Embryonic facial prominence (tissue), 1 donor: ENCODE measurements at regions not wholly inside any gene's neighbourhood (a gene's known extent, or its start where the extent isn't known, plus 50 kb on each side); places are given as distances from the start of the nearest gene placed in this dataset.

Experiments used
- DNase-seq: peaks from one replicate; pipeline ENCODE4 v3.0.0-alpha.2; 2016; ENCODE audit errors: extremely low spot score

- DNase-seq, result no peak
Observed at GRCh38 chr16:86977076-86977676, 340.0 kb downstream of the C16orf95 start.

- DNase-seq, result no peak
Observed at GRCh38 chr16:86978445-86979030, 338.7 kb downstream of the C16orf95 start.

GRCh38 chr16:86979061-86979460, 338.1 kb downstream of the C16orf95 start:
- no peak for DNase-seq

GRCh38 chr16:86979984-86980553, 337.1 kb downstream of the C16orf95 start:
- no peak for DNase-seq

GRCh38 chr16:86980644-86981043, 336.5 kb downstream of the C16orf95 start:
- DNase-seq, result no peak

GRCh38 chr16:86982347-86982596, 334.9 kb downstream of the C16orf95 start:
- DNase-seq, result no peak

- no peak for DNase-seq
Observed at GRCh38 chr16:86982912-86983311, 334.3 kb downstream of the C16orf95 start.

GRCh38 chr16:86983621-86984020, 333.6 kb downstream of the C16orf95 start:
- DNase-seq, result no peak

- no peak for DNase-seq
Observed at GRCh38 chr16:86984343-86984742, 332.8 kb downstream of the C16orf95 start.

- no peak for DNase-seq
Observed at GRCh38 chr16:86984991-86985647, 332.1 kb downstream of the C16orf95 start.

GRCh38 chr16:86985648-86986015, 331.6 kb downstream of the C16orf95 start:
- no peak for DNase-seq

- DNase-seq, result no peak
Observed at GRCh38 chr16:86986136-86986535, 331.1 kb downstream of the C16orf95 start.

GRCh38 chr16:86986809-86987487, 330.2 kb downstream of the C16orf95 start:
- no peak for DNase-seq

- no peak for DNase-seq
Observed at GRCh38 chr16:86987746-86988670, 329.2 kb downstream of the C16orf95 start.

- DNase-seq, result no peak
Observed at GRCh38 chr16:86988920-86989696, 328.1 kb downstream of the C16orf95 start.

GRCh38 chr16:86990451-86990850, 326.7 kb downstream of the C16orf95 start:
- no peak for DNase-seq

- DNase-seq, result no peak
Observed at GRCh38 chr16:86991679-86992078, 325.5 kb downstream of the C16orf95 start.

- no peak for DNase-seq
Observed at GRCh38 chr16:86992587-86992986, 324.6 kb downstream of the C16orf95 start.

GRCh38 chr16:86993426-86994110, 323.6 kb downstream of the C16orf95 start:
- DNase-seq, result no peak

GRCh38 chr16:86994215-86994614, 323.0 kb downstream of the C16orf95 start:
- DNase-seq, result no peak
